ENCODE measurements at regions not wholly inside any gene's neighbourhood (a gene's known extent, or its start where the extent isn't known, plus 50 kb on each side); places are given as distances from the start of the nearest gene placed in this dataset.

GRCh38 chr6:21476112-21476511 lies 117.4 kb upstream of the SOX4 start:
- TF ChIP-seq CTCF (conservative IDR thresholded peaks at IDR 0.05): no peak
- no peak for TF ChIP-seq ZFX (IDR thresholded peaks at IDR 0.05)
